NCI-H446 (cell line): ENCODE measurements at regions not wholly inside any gene's neighbourhood (a gene's known extent, or its start where the extent isn't known, plus 50 kb on each side); places are given as distances from the start of the nearest gene placed in this dataset.
"Not testable (repeated sequence)": the region's sequence is repeated elsewhere in the genome, so short reads cannot be mapped to it uniquely, and the experiment has no call there.

Experiments
- DNase-seq, 2 experiments: peaks; one replicate each; lab custom pipeline; 2025; lab: John Stamatoyannopoulos, UW

DNA sequence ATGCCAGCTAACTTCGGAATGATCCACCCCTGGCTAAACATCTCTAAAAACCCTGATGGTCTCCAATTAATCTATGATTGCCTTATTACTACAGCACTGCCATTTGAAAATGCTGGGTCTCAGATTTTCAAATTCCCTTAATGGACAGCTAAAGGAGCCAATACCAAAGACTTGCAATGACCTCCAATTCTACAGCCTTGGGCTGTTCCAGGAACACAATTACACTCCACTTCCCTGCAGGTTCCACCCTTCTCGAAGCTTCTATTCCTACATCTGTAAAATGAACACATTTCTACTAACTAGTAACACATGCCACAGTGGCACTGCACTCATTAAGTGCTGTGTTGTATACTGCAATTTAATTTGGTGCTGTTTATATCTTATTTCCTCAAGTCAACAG lies 85.7 kb upstream of the AK4 start:
- DNase-seq, result no peak

DNA sequence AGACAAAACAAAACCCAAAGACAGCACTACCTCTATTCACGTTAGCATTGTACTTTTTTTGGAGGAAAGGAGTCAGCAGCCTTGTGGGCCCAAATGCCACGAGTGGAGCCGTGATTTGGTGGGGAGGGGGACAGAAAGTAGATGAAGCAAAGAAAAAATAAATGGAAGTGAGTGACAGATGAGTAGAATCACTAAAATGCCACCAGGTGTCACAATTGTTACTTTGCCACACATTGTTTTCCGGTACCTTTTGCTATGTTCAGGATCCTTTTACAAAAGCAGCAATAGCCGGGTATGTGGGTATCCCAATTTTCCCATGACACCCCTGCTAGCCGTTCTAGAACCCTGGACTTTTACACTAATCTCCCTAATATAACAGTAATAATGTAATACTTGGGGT lies 85.0 kb upstream of the AK4 start:
- no peak for DNase-seq

DNA sequence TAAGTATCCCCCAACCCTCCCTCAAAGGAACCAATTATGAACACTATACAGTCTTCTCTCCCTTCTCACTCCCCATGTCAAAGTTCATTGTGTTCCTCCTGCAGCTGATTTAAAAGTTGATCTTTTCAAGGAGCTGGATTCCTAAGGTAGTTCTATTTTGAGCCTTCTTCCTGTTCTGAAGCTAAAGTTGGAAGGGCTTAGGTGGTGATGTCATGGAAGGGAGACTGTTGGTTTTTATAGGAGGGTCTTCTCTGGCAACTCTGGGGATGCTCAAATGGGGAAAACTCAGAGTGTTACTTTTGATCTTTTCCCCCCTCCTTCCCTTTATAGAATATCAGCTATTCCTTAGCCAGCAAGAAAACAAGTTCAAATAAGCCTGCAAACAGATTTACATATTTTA lies 83.0 kb upstream of the AK4 start:
- DNase-seq, result no peak

DNA sequence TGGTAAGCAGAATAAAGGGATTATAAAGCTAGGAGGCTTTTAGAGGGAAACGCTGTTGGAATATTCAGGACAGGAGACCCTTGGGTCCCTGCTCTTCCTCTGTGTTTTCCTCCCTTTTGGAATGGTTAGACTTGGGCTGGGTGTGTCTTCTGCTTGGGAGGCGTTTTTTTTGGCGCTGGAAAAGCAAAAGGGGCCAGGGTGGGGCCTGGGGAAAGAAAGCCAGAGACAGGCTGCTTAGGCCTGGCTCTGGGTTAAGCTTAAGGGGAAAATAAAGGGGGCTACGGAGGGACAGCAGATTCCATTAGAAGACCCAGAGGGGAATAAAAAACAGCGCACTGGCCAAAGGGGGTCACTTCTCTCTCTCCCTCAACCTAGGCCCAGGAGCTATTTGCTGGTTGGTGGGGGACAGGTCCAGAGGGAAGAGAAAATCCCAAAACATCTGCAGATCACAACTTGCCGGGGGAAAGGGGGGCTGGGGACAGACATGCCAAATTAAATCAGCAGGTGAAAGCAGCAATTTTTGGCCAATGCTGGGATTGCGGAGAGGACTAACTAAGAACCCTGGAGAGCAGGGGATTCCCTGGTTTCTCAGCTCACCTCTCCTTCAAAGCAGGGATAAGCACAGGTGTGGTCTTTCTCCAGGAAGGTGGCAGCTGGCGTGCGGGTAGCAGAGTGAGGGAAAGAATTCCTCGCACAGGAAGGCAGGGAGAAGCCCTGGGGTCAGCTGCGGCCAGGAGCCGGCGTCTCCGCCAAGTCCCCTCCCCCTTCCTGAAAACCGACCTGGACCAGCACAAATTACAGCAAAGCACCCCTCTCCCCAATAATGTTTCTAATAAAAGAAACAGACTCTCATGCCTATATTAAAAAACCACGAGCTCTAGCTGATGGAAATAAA lies 82.2 kb upstream of the AK4 start:
- DNase-seq, result peak; percentile 22 to 38

DNA sequence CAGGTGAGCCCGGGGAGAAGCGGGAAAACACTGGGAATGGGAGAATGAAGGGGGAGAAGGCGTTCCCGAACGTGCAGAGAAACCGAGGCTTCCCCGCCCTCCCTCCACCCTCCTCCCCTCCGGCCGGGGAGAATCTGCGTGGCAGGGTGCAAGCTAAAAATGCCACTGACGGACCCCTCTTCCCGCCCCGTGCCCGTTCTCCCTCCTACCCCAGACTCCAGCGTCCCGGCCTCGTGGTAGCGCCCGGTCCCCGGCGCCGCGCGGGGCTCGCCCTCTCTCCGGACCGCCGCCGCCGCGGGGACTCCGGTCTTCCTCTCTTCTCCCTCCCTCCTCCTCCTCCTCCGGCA lies 81.6 kb upstream of the AK4 start:
- no peak for DNase-seq

DNA sequence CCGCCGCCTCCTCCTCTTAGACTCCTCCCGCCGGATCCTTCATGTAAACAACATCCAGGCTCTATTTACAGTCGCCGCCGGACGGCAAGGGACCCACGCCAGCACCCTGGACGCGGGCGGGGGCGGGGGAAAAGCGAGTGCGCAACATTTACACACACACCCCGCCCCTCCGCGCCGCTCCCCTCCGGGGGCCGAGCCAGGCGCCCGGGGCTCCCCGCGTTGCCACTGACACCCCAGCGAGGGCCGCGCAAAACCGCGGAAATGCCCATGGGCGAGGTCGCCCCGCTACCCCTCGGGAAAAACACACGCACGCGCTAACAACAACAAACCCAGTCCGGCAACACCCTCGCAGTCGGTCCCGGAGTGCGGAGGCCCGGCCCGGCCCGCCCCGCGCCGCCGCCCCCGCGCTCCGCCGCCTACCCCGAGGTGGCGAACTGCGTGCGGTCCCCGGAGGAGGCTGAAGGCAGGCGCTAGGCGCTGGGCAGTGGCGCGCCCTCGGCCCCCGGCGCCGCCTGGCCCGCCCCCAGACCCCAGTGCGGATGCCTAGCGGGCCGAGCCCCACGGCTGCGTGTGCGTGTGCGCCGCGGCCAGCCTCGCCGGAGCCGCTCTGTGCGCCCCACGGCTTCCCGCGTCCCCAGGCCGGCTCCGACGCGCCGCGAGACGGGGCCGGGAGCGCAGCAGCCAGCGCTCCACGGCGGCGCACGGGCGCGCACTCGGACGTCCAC lies 81.1 kb upstream of the AK4 start:
- peak; percentile 37 to 78 for DNase-seq

DNA sequence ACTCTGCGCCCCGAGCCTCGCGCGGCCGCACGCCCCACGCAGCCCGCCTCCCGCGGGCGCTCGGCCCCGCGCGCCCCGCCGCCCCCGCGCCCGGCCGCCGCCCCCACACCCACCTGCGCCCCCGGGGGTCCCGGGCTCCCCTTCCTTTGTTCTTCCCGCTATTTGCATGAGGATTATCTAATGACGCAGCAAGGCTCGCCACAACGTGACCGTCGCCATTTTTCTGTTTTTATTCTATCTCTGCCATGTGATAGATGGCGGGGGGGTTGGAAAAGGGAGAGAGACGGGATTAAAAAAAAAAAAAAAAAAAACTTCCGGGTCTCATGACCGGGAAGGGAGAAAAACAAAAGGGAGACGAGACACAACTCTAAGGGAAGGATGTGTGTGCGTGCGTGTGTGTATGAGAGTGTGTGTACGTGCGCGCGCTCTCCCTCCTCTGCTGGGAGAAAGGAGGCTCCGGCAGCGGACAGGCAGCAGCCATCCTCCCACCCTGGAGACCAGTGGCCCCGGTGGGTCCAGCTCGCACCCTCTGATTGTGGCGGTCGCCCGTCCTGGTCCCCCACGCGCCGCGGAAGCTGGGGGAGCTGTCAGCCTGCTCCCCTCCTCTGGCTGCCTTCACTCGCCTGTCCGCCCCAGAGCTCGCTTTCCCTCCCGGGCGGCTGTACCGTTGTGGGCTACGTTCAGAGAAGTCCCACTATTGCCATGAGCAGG lies 80.4 kb upstream of the AK4 start:
- DNase-seq, result peak; percentile 89 to 90

DNA sequence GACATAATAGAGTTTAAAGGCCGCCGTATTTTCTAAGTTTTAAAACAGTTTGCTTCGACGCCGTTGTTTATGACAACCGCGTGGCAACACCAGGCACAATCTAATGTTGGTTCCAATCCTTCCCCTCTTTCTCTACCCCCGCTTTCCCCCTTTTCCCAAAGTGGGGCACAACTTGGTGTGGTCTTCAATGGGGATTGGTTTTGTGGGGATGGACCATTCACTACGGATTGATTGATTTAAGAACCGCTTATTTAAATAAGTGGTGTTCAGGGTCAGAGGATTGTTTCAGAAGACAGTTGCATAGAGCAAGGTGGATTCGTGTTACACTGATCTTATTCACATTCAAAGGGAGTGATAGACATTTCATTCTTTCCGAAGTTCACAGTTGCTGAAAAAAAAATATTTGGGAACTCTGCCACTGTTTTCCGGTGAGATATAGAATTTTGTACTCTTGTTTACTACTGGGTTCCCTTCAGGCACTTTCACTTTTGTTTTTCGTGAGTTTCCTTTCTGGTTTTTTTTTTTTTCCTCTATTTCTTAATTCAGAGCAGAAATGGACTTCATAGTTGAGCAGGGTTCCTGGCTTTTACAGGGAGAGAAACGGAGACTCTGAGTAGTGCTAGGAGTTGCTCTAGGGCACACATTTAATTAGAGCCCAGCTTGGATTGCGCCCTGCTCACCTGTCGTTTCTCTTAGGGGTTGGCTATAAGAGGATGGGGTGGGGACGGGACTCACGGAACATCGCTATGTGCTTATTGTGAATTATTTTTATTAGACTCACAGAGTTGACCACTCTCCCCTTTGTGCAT lies 79.6 kb upstream of the AK4 start:
- DNase-seq, result peak in 1 of 2 experiments; percentile 54

DNA sequence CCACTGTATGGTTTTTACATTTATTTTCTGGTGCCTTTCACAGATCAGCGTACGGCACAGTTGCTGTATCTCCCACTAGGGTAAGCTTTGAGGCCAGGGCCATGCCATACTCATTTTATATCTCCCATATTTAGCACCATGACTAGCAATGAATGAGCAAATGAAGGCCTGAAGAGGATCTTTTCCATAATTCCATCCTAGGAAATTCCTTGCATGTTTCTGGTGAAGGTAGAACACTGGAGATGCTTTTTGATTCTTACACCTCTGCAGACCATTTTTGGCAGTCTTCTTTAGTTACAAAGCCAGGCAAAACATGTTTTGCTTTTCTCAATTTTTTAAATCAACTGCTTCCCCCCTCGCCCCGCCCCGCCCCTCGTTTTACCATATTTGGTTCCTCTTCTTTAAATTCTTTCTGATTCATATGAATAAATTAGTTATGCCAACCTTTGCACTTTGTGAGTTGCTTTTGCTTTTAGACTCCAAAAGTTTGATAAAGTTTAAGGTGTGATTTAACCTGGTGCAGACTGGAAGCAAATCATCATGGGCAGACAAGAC lies 78.9 kb upstream of the AK4 start:
- no peak for DNase-seq

DNA sequence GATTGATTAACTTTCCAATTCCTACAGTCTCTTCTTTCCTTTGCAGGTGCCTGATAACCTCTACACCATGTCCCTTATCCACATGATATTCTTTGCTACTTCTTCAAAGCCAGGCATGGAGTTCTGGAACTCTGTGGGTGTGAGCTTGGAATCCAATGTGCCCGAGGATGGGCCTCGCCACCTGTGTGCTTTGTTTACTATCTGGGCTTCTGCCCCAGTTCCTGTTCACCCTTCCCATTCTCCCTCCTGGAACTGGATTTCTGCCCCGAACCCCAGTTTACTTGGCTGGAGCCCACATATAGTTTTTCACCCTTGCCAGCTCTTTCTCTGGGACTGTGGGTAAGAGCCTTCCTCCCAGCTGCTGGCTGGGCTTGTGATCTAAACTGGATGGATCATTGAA lies 75.2 kb upstream of the AK4 start:
- peak in 1 of 2 experiments; percentile 57 for DNase-seq

DNA sequence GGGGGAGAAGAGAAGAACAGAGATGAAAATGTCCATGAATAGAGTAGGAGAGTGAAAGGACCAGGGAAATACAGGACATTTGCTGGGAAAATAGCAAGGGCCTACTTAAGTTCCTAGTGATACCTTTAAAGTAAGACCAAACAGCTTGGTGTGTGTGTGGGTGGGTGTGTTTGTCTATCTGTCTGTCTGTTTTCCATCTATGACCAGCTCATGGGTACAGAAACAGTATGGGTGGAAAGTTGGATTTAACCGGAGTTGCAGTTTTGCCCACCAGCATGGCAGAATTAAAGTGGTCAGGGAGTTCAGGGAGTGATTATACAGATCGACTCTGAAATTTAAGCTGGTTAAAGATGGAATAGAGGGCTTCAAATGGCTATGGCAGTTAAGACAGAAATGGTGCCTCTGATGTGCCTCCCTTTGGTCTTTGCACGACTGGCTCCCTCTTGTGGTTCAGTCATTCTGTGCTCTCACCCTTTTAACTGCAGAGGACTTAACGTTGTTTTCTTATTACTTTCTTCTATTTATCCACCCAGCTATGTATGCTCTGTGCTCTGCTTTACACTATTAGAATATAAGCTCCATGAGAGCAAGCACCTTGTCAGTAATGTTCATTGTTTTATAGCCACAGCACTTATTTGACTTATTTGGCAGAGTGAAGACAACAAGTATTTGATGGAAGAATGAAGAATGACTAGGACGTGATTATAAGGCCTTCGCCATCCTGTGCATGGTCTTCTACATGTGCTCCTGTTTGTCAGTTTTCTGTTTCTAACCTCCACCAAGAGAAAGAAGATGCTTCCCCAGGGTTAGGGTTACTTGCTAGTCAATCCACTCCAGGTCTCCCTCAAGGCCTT lies 72.7 kb upstream of the AK4 start:
- DNase-seq, result peak; percentile 66 to 73

DNA sequence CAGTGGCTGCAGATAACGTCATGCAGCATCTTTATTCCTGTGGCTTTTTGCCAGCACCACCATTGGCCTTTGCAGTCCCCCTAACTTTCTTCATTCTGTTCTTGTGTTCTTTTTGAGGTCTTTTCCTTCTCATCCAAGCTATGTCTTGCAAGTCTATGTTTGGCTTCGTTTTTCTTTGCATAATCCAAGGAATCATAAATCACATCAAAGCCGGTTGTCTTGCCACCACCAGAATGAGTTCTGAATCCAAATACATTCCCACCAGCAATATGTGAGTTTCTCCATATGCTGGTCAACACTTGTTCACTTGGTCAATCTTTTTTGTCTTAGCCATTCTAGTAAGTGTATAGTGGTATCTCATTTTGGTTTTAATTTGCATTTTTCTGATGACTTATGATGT lies 70.6 kb upstream of the AK4 start:
- DNase-seq, result no peak

DNA sequence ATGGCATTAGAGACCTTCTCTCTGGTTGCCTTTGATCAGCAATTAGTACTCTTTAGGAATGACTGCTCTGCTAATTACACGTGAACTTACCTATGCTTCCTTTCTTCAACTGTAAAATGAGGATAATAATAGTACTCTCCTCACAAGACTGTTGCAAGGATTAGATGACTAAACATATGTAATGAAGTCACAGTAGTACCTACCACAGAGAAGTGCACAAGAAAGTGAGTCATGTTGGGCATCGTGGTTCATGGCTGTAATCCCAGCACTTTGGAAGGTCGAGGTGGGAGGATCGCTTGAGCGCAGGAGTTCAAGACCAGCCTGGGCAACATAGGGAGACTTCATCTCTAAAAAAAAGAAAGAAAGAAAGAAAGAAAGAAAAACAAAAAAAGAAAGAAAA lies 68.1 kb upstream of the AK4 start:
- DNase-seq, result no peak

DNA sequence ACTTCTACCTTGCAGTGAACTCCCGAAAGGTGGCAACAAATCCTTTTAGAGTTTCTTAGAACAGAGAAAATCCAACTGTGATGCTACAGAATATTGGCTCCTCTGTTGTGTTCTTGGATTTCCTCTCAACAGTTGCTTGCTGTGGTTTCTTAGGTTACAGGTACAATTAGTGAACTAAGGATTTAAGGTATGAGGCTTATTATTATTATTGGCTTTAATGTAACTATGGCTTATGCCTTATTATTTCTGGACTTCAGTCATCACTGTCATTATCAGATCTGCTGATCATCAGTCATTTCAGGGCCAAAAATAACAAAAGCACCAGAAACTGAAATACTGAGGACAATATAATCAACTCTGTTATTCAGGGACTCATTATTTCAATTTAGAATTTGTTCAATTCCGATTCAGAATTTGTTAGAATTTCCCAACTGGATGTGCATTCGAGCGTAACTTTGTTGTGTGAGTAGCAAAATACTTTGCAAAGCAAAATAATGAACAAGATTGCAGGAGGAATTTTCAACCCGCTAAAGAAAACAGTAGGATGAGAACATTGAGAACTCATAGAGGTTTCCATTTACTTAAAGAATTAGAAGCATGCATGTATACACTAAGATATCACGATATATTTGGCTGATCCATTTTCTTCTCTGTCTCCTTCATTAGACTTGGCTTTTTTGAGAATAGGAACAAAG lies 65.5 kb upstream of the AK4 start:
- no peak for DNase-seq

DNA sequence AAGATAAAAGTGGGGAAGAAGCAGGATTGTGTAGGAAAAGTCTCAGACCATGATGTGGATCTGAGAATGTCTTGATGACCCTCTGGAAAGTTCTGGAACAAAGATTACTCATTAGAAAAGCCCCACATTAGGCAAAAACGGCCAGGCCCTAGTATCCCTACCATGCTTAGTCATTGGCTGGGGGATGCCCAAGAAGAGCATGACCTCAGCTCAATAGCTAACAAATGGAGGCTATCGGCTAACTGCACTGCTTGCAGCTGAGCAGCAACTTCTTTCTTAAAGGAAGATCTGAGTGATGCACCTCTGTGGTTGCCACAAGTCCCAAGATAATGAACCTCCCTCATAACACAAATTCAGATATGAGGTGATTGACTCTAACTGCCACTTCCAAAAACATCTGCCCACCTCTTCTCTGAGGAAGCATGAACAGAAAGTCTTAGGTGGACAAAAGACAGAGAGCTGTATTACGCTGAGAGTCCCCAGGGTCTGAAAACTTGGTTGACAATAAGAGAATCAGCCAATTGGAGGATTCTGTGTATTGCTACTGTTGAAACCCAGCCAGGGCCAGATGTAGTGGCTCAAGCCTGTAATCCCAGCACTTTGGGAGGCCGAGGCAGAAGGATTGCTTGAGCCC lies 64.6 kb upstream of the AK4 start:
- no peak for DNase-seq

DNA sequence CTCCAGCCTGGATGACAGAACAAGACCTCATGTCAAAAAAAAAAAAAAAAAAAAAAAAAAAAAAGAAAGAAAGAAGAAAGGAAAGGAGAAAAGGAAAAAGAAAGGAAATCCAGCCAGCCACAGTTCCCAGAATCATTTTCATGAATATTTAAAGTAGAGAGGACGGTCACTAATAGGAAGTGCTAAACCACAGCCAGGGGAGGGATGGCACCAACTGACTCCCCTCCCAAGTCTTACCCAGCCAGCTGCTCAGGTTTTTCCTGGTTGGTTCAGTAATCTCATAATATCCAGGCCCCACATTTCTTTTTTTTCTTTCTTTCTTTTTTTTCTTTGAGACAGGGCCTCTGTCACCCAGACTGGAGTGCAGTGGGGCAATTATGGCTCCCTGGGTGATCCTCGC lies 63.9 kb upstream of the AK4 start:
- no peak for DNase-seq

DNA sequence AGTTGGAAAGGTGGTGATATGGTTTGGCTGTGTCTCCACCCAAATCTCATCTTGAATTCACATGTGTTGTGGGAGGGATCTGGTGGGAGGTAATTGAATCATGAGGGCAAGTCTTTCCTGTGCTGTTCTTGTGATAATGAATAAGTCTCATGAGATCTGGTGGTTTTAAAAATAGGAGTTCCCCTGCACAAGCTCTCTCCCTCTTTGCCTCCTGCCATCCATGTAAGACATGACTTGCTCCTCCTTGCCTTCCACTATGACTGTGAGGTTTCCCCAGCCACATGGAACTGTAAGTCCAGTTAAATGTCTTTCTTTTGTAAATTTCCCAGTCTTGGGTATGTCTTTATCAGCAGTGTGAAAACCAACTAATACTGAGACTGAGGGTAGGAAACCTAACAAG lies 60.5 kb upstream of the AK4 start:
- DNase-seq, result not testable (repeated sequence)

DNA sequence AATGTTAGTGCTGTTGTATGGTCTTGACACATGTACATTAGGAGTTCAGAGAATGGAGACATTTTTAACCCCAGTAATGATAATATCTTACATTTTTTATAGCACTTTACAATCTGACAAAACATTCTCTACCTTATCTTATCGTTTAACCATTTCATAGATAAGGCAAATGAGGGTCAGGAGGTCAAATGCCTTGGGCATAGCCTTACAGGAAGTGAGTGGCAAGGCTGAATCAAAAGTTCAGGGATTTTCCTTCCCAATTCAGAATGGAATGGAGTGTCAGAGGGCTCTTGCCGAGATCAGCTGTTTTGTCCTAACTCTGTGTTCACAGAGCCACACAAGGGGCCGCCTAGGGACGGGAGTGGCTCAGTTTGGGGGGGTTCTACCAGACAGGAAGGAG lies 57.6 kb upstream of the AK4 start:
- DNase-seq, result no peak

DNA sequence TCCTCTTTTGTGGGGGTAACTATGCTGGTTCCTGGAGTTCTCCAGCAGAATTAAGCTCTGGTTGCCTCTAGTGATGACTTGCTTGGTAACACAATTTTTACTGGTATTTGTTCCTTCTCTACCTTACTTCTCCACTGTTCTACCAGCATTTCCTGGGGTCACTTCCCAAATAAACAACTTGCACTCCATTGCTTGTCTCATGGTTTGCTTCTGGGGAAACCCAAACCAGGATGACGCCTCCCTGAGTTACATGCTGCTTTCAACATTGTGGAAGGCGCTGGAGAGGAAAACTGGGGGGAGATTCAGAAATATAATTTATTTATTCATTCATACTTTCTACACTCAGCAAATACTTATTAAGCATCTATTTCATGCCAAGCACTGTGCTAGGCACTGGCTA lies 55.3 kb upstream of the AK4 start:
- no peak for DNase-seq

DNA sequence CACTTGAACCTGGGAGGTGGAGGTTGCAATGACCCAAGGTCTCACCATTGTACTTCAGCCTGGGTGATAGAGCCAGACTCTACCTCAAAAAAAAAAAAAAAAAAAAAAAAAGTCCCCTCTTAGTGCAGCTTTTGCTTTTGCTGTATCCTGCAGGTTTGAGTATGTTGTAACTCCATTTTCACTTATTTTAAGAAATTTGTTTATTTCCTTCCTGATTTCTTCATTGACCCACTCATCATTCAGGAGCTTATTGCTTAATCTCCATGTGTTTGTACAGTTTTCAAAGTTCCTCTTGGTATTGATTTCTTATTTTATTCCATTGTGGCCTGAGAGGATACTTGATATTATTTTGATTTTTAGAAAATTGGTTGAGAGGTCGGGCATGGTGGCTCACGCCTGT lies 50.9 kb upstream of the AK4 start:
- DNase-seq, result no peak
